H9 (cell line): ENCODE measurements at regions not wholly inside any gene's neighbourhood (a gene's known extent, or its start where the extent isn't known, plus 50 kb on each side); places are given as distances from the start of the nearest gene placed in this dataset.

Source experiments
- DNase-seq: peaks from one replicate; pipeline ENCODE4 v3.0.0-alpha.2; 2017
- H2AFZ ChIP-seq: one replicate; pipeline ENCODE4 v1.6.1; 2013; ENCODE audit warnings: mild to moderate bottlenecking, low read length, control low read depth, moderate library complexity
- H2AK5ac ChIP-seq: 2 replicates; pipeline ENCODE4 v1.6.1; 2013; ENCODE audit warnings: low read length, control low read depth, mixed read lengths; ENCODE audit not compliant: insufficient read length
- H2BK120ac ChIP-seq: one replicate; pipeline ENCODE4 v1.6.1; 2013; ENCODE audit warnings: low read depth, mild to moderate bottlenecking, low read length, control low read depth, inconsistent platforms; ENCODE audit not compliant: poor library complexity, severe bottlenecking
- H2BK12ac ChIP-seq: 2 replicates; pipeline ENCODE4 v1.6.1; 2013; ENCODE audit warnings: low read length, control low read depth, mixed read lengths, low read depth; ENCODE audit not compliant: insufficient read length
- H2BK15ac ChIP-seq: 2 replicates; pipeline ENCODE4 v1.6.1; 2013; ENCODE audit warnings: low read depth, low read length, control low read depth
- H2BK20ac ChIP-seq: one replicate; pipeline ENCODE4 v1.6.1; 2013; ENCODE audit warnings: low read depth, mild to moderate bottlenecking, low read length, control low read depth, inconsistent platforms; ENCODE audit not compliant: poor library complexity, severe bottlenecking
- H2BK5ac ChIP-seq: 2 replicates; pipeline ENCODE4 v1.6.1; 2013; ENCODE audit warnings: low read length, control low read depth, mixed read lengths; ENCODE audit not compliant: insufficient read length
- H3K14ac ChIP-seq: 2 replicates; pipeline ENCODE4 v1.6.1; 2013; ENCODE audit warnings: low read length, control low read depth; ENCODE audit not compliant: insufficient read depth
- H3K18ac ChIP-seq: 2 replicates; pipeline ENCODE4 v1.6.1; 2013; ENCODE audit warnings: low read depth, mild to moderate bottlenecking, mixed read lengths, low read length, control low read depth; ENCODE audit not compliant: insufficient read length
- H3K23ac ChIP-seq: 2 replicates; pipeline ENCODE4 v1.6.1; 2013; ENCODE audit warnings: low read length, control low read depth, mixed read lengths, low read depth; ENCODE audit not compliant: insufficient read length
- H3K23me2 ChIP-seq: 2 replicates; pipeline ENCODE4 v1.6.1; 2013; ENCODE audit warnings: low read depth, mild to moderate bottlenecking, mixed read lengths, low read length, control low read depth; ENCODE audit not compliant: insufficient read length, poor library complexity, severe bottlenecking
- H3K27ac ChIP-seq: 2 replicates; pipeline ENCODE4 v1.5.1; 2013; ENCODE audit warnings: low read length, control low read depth, mixed read lengths, low read depth; ENCODE audit not compliant: insufficient read length
- H3K27me3 ChIP-seq: 2 replicates; pipeline ENCODE4 v1.6.1; 2013; ENCODE audit warnings: low read length, control low read depth, inconsistent platforms; ENCODE audit not compliant: insufficient read depth
- H3K4ac ChIP-seq: 2 replicates; pipeline ENCODE4 v1.6.1; 2013; ENCODE audit warnings: low read depth, mild to moderate bottlenecking, control low read depth, inconsistent platforms, low read length, moderate library complexity
- H3K4me1 ChIP-seq: 2 replicates; pipeline ENCODE4 v1.6.1; 2013; ENCODE audit warnings: low read length, control low read depth, inconsistent platforms; ENCODE audit not compliant: insufficient read depth
- H3K4me2 ChIP-seq: 2 replicates; pipeline ENCODE4 v1.6.1; 2013; ENCODE audit warnings: low read length, control low read depth, mixed read lengths; ENCODE audit not compliant: insufficient read length, insufficient read depth
- H3K56ac ChIP-seq: 2 replicates; pipeline ENCODE4 v1.6.1; 2013; ENCODE audit warnings: low read depth, mild to moderate bottlenecking, mixed read lengths, low read length, control low read depth; ENCODE audit not compliant: insufficient read length
- H3K79me1 ChIP-seq: 2 replicates; pipeline ENCODE4 v1.6.1; 2013; ENCODE audit warnings: low read depth, mild to moderate bottlenecking, moderate library complexity, low read length, control low read depth, inconsistent platforms; ENCODE audit not compliant: insufficient read depth, poor library complexity, severe bottlenecking
- H3K79me2 ChIP-seq: 2 replicates; pipeline ENCODE4 v1.6.1; 2013; ENCODE audit warnings: low read length, control low read depth, inconsistent platforms; ENCODE audit not compliant: insufficient read depth
- H3K9ac ChIP-seq: 2 replicates; pipeline ENCODE4 v1.6.1; 2013; ENCODE audit warnings: low read length, control low read depth, mixed read lengths; ENCODE audit not compliant: insufficient read length; ENCODE audit errors: extremely low read depth
- H3K9me3 ChIP-seq: one replicate; pipeline ENCODE4 v1.6.1; 2013; ENCODE audit warnings: low read depth, low read length, inconsistent platforms; ENCODE audit not compliant: control insufficient read depth
- H3T11ph ChIP-seq: one replicate; pipeline ENCODE4 v1.6.1; 2013; ENCODE audit warnings: mild to moderate bottlenecking, low read length, control low read depth, inconsistent platforms
- H4K20me1 ChIP-seq: one replicate; pipeline ENCODE4 v1.6.1; 2013; ENCODE audit not compliant: control insufficient read depth, insufficient read length, insufficient read depth
- H4K5ac ChIP-seq: 2 replicates; pipeline ENCODE4 v1.6.1; 2013; ENCODE audit warnings: low read depth, mild to moderate bottlenecking, mixed read lengths, low read length, control low read depth; ENCODE audit not compliant: insufficient read length
- H4K8ac ChIP-seq: replicated peaks from 2 replicates; pipeline ENCODE4 v1.6.1; 2013; ENCODE audit warnings: low read length, control low read depth, mixed read lengths, low read depth; ENCODE audit not compliant: insufficient read length
- H4K91ac ChIP-seq: 2 replicates; pipeline ENCODE4 v1.6.1; 2013; ENCODE audit warnings: low read depth, mild to moderate bottlenecking, moderate library complexity, mixed read lengths, low read length, control low read depth; ENCODE audit not compliant: insufficient read length
- H3K27ac Mint-ChIP-seq, 3 experiments: 2 replicates in 2 of 3; 3 replicates in 1 of 3; pipeline ENCODE4 v1.8.0; 2020 to 2021; ENCODE audit warnings: mixed read lengths in 3 of 3, mild to moderate bottlenecking in 1 of 3, moderate library complexity in 1 of 3
- H3K27me3 Mint-ChIP-seq: 2 replicates; pipeline ENCODE4 v1.8.0; 2021; ENCODE audit warnings: low read depth, mild to moderate bottlenecking, moderate library complexity, mixed read lengths
- H3K36me3 Mint-ChIP-seq, 3 experiments: 2 replicates in 2 of 3; 3 replicates in 1 of 3; pipeline ENCODE4 v1.8.0; 2020 to 2021; ENCODE audit warnings: low read depth in 3 of 3, mixed read lengths in 3 of 3; ENCODE audit not compliant: insufficient read depth in 1 of 3
- H3K4me1 Mint-ChIP-seq, 2 experiments: 2 replicates each; pipeline ENCODE4 v1.8.0; 2020; ENCODE audit warnings: mixed read lengths in 2 of 2
- H3K4me3 Mint-ChIP-seq, 2 experiments: 2 replicates in 1 of 2; 3 replicates in 1 of 2; pipeline ENCODE4 v1.8.0; 2020 to 2021; ENCODE audit warnings: mild to moderate bottlenecking in 2 of 2, mixed read lengths in 2 of 2, moderate library complexity in 1 of 2
- H3K9me3 Mint-ChIP-seq, 2 experiments: 2 replicates in 1 of 2; 3 replicates in 1 of 2; pipeline ENCODE4 v1.8.0; 2020; ENCODE audit warnings: mild to moderate bottlenecking in 2 of 2, mixed read lengths in 2 of 2, moderate library complexity in 1 of 2
- CTCF ChIP-seq: fragments of 200-600 bp; sonication (generic); conservative IDR thresholded peaks from 3 replicates; pipeline ENCODE4 v1.8.0; 2021; ENCODE audit warnings: antibody characterized with exemption, mild to moderate bottlenecking
- WGBS: extraction: QIAGEN DNeasy Blood & Tissue Kit; methylation state at CpG from one replicate; pipeline ENCODE4 v1.1.7; 2013; ENCODE audit warnings: missing lambda C conversion rate, low lambda C conversion rate, mixed read lengths; ENCODE audit not compliant: insufficient read length; ENCODE audit errors: extremely low coverage; 5-methylcytosine and 5-hydroxymethylcytosine counted together

GRCh38 chr13:105848494-105848893, 687.0 kb downstream of the EFNB2 start:
- Histone ChIP-seq H3K9me3 (no peaks in the 10 kb centered on the region), H3T11ph (no peak overlapping the region), H4K91ac (no peak overlapping the region), H4K8ac (no peak overlapping the region), H3K27ac (no peak overlapping the region), H2BK120ac (no peak overlapping the region), H3K79me2 (no peaks in the 10 kb centered on the region), H3K14ac (no peak overlapping the region), H4K20me1 (no peaks in the 10 kb centered on the region), H2AK5ac (no peak overlapping the region), H2BK5ac (no peak overlapping the region), H2BK12ac (no peak overlapping the region), H3K23me2 (no peaks in the 10 kb centered on the region), H3K27me3 (no peaks in the 10 kb centered on the region), H3K79me1 (no peaks in the 10 kb centered on the region), H4K5ac (no peak overlapping the region), H2AFZ (no peak overlapping the region), H2BK15ac (no peak overlapping the region), H3K4me1 (no peaks in the 10 kb centered on the region), H3K4ac (no peak overlapping the region), H3K9ac (no peak overlapping the region), H3K18ac (no peak overlapping the region), H3K4me2 (no peak overlapping the region), H3K23ac (no peak overlapping the region), H3K56ac (no peak overlapping the region), H2BK20ac (no peak overlapping the region)
- H3K9me3 Mint-ChIP-seq: no peaks in the 10 kb centered on the region
- no peak for TF ChIP-seq CTCF
- DNase-seq: no peak
- no peak overlapping the region for H3K4me3 Mint-ChIP-seq
- no peaks in the 10 kb centered on the region for H3K36me3 Mint-ChIP-seq
- WGBS: no CpG with 5 or more reads among the region's 11 CpGs
- no peaks in the 10 kb centered on the region for H3K4me1 Mint-ChIP-seq
- no peaks in the 10 kb centered on the region; the same call in none of the 2 replicates for H3K27me3 Mint-ChIP-seq
- no peak overlapping the region for H3K27ac Mint-ChIP-seq
